ENCODE measurements at regions not wholly inside any gene's neighbourhood (a gene's known extent, or its start where the extent isn't known, plus 50 kb on each side); places are given as distances from the start of the nearest gene placed in this dataset.
A peak's percentile ranks its signal among the peaks of the same experiment; 100 is the strongest.
"Not testable (repeated sequence)": the region's sequence is repeated elsewhere in the genome, so short reads cannot be mapped to it uniquely, and the experiment has no call there.

DNA sequence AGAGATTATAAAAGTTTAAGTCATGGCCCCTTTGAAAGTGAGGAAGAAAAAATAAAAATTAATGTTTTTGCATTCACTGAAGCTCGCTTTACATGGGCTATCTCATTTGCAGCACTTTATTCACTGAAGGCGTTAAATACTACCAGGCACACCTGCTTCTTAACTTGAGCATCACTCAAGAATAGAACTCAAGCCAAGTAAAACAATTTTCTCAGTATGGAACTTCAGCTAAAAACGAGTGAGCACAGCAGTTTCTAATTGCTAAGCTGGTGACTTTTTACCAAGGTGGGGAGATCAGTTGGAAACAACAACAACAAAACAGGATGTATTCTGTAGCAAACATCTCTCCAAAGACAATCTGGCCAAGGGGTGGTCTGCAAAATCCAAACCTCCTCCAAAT lies 405.6 kb downstream of the RAB38 start:
- DNase-seq (ENCODE audit: low read depth in 2 of 2), result no peak

- no peak for DNase-seq (ENCODE audit: low read depth in 2 of 2)
Measured at GRCh38 chr11:87767615-87768014, 407.6 kb downstream of the RAB38 start.

- not testable (repeated sequence) for DNase-seq (ENCODE audit: low read depth in 2 of 2)
Measured at GRCh38 chr11:87764075-87764474, 411.2 kb downstream of the RAB38 start.

DNA sequence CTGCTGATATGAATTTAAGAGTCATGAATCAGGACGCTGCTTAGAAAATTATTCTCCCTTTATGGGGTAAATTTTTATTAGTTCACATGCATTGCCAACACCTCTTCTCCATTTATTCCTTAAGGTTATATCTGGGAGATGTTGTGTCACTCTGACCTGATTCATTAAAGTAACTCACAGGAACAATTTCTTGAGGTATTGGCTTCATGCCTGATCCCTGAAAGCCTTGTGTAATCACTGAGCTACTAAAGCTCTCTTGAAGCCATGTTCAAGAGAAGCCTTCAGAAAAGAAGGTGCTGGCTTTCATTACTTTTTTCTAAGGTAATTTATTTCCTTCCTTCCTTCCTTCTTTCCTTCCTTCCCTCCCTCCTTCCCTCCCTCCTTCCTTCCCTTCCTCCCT lies 420.6 kb downstream of the RAB38 start:
- no peak for DNase-seq (ENCODE audit: low read depth in 2 of 2)

GRCh38 chr11:87753143-87753542 lies 422.1 kb downstream of the RAB38 start:
- DNase-seq (ENCODE audit: low read depth in 2 of 2), result no peak

DNA sequence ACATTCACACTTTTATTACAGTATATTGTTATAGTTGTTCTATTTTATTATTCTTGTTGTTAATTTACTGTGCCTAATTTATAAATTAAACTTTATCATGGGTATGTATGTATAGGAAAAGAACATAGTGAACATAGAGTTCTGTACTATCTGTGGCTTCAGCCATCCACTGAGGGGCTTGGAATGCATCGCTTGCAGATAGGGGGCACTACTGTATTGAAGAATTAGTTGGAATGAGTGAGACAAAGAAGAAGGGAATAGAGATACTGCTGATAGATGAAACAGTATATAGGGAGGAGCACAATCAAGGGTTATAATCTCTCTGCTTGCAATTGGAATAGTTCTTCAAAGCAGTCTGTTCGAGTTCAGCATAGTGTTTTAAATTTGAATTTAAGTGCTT lies 432.2 kb downstream of the RAB38 start:
- DNase-seq (ENCODE audit: low read depth in 2 of 2), result no peak

- no peak for DNase-seq (ENCODE audit: low read depth in 2 of 2)
Measured at GRCh38 chr11:87740968-87741367, 434.3 kb downstream of the RAB38 start.

DNA sequence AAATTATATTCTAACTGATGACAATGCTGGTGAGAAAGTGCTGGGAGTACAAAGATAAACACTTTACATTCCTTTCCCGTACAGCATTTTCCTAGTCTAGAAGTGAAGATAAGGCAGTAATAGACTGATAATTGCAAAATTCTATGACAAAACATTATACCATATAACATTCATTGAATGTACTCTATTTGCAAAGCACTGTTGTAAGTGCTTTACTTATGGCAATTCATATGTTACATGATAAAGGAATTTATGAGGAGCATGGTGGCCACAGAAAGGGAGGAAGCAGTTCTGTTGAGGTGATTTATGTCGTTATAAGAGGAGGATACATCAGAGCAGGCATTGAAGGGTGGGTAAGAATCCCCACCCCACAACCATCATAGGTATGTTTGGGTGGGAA lies 434.8 kb downstream of the RAB38 start:
- no peak for DNase-seq (ENCODE audit: low read depth in 2 of 2)

GRCh38 chr11:87739766-87740165 lies 435.5 kb downstream of the RAB38 start:
- DNase-seq (ENCODE audit: low read depth in 2 of 2), result peak; percentile 17 to 56

DNA sequence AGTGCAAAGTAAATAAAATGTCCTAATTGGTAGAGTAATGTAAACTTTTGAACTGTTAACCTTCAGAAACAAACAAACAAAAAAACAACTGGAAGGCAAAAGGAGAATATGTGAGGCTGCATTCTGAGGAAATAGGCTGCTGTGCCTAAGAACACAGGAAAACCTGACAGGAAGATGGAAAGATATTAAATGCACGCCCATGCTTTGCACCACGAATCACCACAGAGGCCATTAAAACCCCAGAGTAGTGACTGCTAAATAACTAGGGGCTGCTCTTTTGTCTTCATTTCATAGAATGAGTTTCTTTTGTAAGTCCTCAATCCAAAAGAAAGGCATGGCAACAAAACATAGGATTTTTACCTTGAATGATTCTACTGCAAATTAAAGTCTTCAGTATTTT lies 436.0 kb downstream of the RAB38 start:
- no peak for DNase-seq (ENCODE audit: low read depth in 2 of 2)

DNA sequence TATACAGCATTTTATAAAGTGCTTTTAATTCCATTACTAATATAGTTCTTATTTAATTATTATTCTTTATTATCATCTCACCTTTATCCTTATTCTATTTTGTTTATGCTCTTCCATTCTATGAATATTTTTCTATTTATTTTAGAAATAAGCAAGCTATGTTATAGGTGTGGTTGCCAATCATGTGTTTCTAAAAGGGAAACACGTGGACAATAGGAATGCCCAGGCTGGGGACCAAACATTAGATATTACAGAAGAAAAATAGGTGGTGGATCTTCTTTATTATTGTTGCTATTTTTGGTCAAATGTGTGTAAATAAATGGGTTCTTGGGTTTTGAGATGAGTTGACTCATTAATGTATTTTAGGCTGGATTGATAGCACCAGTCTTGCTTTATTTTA lies 438.3 kb downstream of the RAB38 start:
- DNase-seq (ENCODE audit: low read depth in 2 of 2), result no peak

DNA sequence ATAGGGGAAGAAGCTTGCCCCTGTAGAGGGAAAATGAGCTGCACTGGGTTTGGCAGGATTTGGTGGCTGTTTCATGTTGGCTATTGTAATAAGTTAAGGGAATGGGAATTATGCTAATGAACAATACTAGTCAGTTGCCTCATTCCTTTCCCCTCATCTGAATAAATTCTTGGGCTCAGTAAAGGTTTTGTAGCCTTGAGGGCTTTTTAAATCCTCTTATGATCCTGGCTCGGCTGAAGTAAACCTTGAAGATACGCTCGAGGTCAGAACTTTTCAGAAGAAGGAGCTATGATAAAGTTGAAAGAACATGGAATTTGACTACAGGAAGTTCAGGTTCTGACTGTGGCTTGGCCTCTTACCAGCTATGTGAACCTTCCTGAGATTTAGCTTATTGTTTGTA lies 448.7 kb downstream of the RAB38 start:
- no peak for DNase-seq (ENCODE audit: low read depth in 2 of 2)

- DNase-seq (ENCODE audit: low read depth in 2 of 2), result no peak
Measured at GRCh38 chr11:87724358-87724757, 450.9 kb downstream of the RAB38 start.

- DNase-seq (ENCODE audit: low read depth in 2 of 2), result no peak
Measured at GRCh38 chr11:87722756-87723565, 452.3 kb downstream of the RAB38 start.

DNA sequence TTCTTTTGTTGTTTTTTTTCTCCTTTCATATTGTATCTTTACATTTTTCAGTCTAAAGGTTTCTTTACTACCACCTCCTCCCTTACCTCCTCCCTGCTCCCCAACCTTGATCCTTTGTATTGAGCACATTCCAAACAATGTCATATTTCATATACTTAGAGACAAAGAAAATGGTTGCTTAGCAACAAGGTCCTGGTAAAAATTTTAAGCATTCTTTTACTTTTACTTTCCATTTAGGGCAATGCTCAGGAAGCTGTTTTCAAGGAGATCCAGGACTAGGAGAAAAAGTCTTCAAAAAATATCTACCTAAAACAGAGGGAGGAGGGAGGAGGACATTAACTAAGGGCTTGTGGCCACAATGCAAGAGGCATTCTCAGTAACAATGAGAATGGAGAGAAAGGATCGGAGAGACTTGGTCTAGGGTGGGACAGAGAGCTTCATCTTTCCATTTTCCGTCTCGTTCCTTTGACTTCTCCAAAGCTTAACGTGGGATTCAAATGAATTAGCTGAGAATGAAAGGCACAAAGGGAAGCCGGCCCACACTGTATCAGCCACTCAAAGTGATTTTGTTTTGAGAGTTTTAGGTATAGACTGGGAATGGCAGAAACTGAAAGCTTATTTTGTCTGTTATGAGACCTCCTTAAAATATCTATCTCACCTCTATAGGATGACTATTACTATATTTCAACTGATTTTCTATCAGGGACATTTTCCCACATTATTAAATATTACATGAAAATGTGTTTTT lies 455.7 kb downstream of the RAB38 start:
- no peak for DNase-seq (ENCODE audit: low read depth in 2 of 2)

GRCh38 chr11:87712802-87713202 lies 462.4 kb downstream of the RAB38 start:
- DNase-seq (ENCODE audit: low read depth in 2 of 2), result no peak

GRCh38 chr11:87712391-87712790 lies 462.9 kb downstream of the RAB38 start:
- DNase-seq (ENCODE audit: low read depth in 2 of 2), result no peak

GRCh38 chr11:87703589-87703988 lies 471.7 kb downstream of the RAB38 start:
- DNase-seq (ENCODE audit: low read depth in 2 of 2), result not testable (repeated sequence)

DNA sequence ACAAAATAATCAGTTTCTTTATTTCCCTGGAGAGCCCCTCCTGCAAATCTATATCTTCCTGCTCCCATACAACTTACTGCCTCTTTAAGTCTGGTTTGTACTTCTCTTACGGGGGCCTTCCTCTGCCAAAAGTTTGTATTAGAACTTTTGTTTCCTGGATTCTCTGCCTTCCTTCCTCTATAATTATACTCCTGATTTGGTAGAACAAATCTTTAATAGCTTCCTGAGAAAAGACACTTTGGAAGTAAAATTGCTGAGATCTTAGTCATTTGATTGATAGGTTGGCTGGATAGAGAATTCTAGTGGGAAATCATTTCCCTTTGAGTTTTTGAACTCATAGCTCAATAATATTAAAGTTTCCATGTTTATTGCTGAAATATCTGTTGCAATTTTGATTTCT lies 499.2 kb downstream of the RAB38 start:
- no peak for DNase-seq (ENCODE audit: low read depth in 2 of 2)

DNA sequence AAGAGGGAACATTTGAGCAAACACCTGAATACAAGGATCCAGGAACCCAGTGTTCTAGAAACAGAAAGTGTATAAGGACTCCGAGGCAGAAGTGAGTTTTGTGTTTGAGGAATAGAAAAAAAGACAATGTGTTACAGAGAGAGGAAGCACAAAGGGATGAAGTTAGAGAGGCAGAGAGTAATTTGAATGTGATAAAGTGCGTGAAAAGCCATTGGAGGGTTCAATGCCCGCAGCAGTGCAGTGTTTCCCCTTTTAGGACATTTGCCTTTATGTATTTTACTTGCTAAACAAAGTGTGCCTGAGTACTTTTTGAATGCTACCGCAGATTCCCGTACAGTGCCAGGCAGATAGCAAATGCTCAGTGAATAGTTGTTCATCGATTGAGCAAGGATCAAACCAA lies 508.5 kb downstream of the RAB38 start:
- no peak for DNase-seq (ENCODE audit: low read depth in 2 of 2)

- DNase-seq (ENCODE audit: low read depth in 2 of 2), result no peak
Measured at GRCh38 chr11:87662287-87662686, 513.0 kb downstream of the RAB38 start.

GRCh38 chr11:87660926-87661660 lies 514.1 kb downstream of the RAB38 start:
- DNase-seq (ENCODE audit: low read depth in 2 of 2), result no peak

GRCh38 chr11:87659807-87660206 lies 515.4 kb downstream of the RAB38 start:
- DNase-seq (ENCODE audit: low read depth in 2 of 2), result no peak

Data from fibroblast of skin of left biceps (primary cell).